K562 (cell line): ENCODE measurements at regions not wholly inside any gene's neighbourhood (a gene's known extent, or its start where the extent isn't known, plus 50 kb on each side); places are given as distances from the start of the nearest gene placed in this dataset.

ENCODE experiments used
- ATAC-seq: fragments of 200-7000 bp; cut with Tn5 transposase; 3 replicates; pipeline ENCODE4 v1.9.1; 2020; ENCODE audit warnings: moderate library complexity
- BruUV-seq: library from RNA; stranded (reverse); fragments of 400-500 nt; replicated peaks from 2 replicates; lab custom pipeline; 2021; lab: Mats Ljungman, UMichigan
- CTCF ChIA-PET: fragments of 300-600 bp; formaldehyde crosslinking; extraction: SDS; loops from one replicate; lab custom pipeline; 2021; ENCODE audit warnings: low intra/inter-chr PET ratio; lab: Yijun Ruan, JAX
- POLR2A ChIA-PET: fragments of 300-600, 350-650 bp; sonication (Branson Sonifier 250); formaldehyde crosslinking; extraction: SDS; loops from one replicate; lab custom pipeline; 2021; ENCODE audit warnings: antibody characterized with exemption, inconsistent platforms; lab: Yijun Ruan, JAX
- DNase-seq, 4 experiments: peaks; one replicate each; pipeline versions ENCODE4 v3.0.0 to v3.0.0-alpha.2; 2011 to 2018; ENCODE audit warnings: low spot score in 3 of 4, mixed read lengths in 3 of 4; ENCODE audit errors: extremely low read depth in 1 of 4
- FAIRE-seq: peaks from 2 replicates; lab custom pipeline; 2011; peaks lifted over from hg19 to GRCh38; lab: Jason Lieb, UNC
- H2AFZ ChIP-seq: 2 replicates; pipeline ENCODE4 v1.6.0; 2011; ENCODE audit warnings: low read depth, low read length, control low read depth, inconsistent platforms
- H3K27ac ChIP-seq: fragments of 200-600 bp; 3 replicates; pipeline ENCODE4 v1.8.0; 2011; ENCODE audit warnings: low read depth, mild to moderate bottlenecking, control low read depth, inconsistent platforms, low read length, moderate library complexity, mixed read lengths; ENCODE audit errors: extremely low read depth
- H3K27me3 ChIP-seq, 2 experiments: fragments of 300-600 bp in 1 of 2; 2 replicates in 1 of 2; 3 replicates in 1 of 2; pipeline versions ENCODE4 v1.6.0 to v1.8.0; 2011; ENCODE audit warnings: inconsistent platforms in 2 of 2, low read length in 2 of 2, mild to moderate bottlenecking in 1 of 2, mixed read lengths in 1 of 2, moderate library complexity in 1 of 2; ENCODE audit not compliant: control insufficient read depth in 2 of 2, insufficient read depth in 2 of 2
- H3K36me3 ChIP-seq: fragments of 300-600 bp; 3 replicates; pipeline ENCODE4 v1.8.0; 2011; ENCODE audit warnings: mild to moderate bottlenecking, low read length, inconsistent platforms; ENCODE audit not compliant: control insufficient read depth, insufficient read depth
- H3K4me1 ChIP-seq, 2 experiments: fragments of 200-600 bp in 1 of 2; replicated peaks in 1 of 2; 2 replicates in 1 of 2; 3 replicates in 1 of 2; pipeline versions ENCODE4 v1.5.1 to v1.8.0; 2011; ENCODE audit warnings: inconsistent platforms in 2 of 2, low read length in 2 of 2, mild to moderate bottlenecking in 1 of 2, mixed read lengths in 1 of 2, moderate library complexity in 1 of 2; ENCODE audit not compliant: control insufficient read depth in 2 of 2, insufficient read depth in 2 of 2
- H3K4me2 ChIP-seq: 2 replicates; pipeline ENCODE4 v1.6.1; 2011; ENCODE audit warnings: low read length, control low read depth, inconsistent platforms, mixed read lengths; ENCODE audit not compliant: insufficient read depth
- H3K4me3 ChIP-seq: fragments of 200-600 bp; sonication (generic), shearing (Covaris generic); 2 replicates; pipeline ENCODE4 v1.5.1; 2016; ENCODE audit warnings: control low read depth, inconsistent platforms
- H3K79me2 ChIP-seq: fragments of 200-600 bp; 3 replicates; pipeline ENCODE4 v1.8.0; 2011; ENCODE audit warnings: low read length, inconsistent platforms; ENCODE audit not compliant: control insufficient read depth, insufficient read depth
- H3K9ac ChIP-seq, 2 experiments: 2 replicates each; pipeline versions ENCODE4 v1.6.0 to v1.6.1; 2011; ENCODE audit warnings: low read depth in 2 of 2, low read length in 2 of 2, control low read depth in 1 of 2, inconsistent platforms in 1 of 2, mild to moderate bottlenecking in 1 of 2, mixed read lengths in 1 of 2; ENCODE audit not compliant: insufficient read depth in 1 of 2
- H3K9me1 ChIP-seq: one replicate; pipeline ENCODE4 v1.6.0; 2011; ENCODE audit warnings: inconsistent platforms, mild to moderate bottlenecking, low read length, moderate library complexity; ENCODE audit not compliant: control insufficient read depth, insufficient read depth
- H3K9me3 ChIP-seq: replicated peaks from 2 replicates; pipeline ENCODE4 v1.5.1; 2011; ENCODE audit warnings: low read depth, low read length, inconsistent platforms; ENCODE audit not compliant: control insufficient read depth, insufficient read depth
- H4K20me1 ChIP-seq: replicated peaks from 2 replicates; pipeline ENCODE4 v1.6.1; 2011; ENCODE audit warnings: low read length, inconsistent platforms, mixed read lengths; ENCODE audit not compliant: control insufficient read depth, insufficient read depth
- ARID4B ChIP-seq: sonication (generic); formaldehyde crosslinking; IDR thresholded peaks from 2 replicates; pipeline ENCODE4 v1.8.0; 2022; ENCODE audit warnings: mild to moderate bottlenecking, missing genetic modification reagents
- MGA ChIP-seq: fragments of 450-650 bp; IDR thresholded peaks from 2 replicates; pipeline ENCODE4 v1.6.1; 2016; ENCODE audit warnings: mild to moderate bottlenecking, moderate library complexity
- MLX ChIP-seq, 2 experiments: fragments of 450-650 bp in 1 of 2; sonication (generic) in 1 of 2; formaldehyde crosslinking; conservative IDR thresholded peaks; 2 replicates each; pipeline versions ENCODE4 v1.4.0 to v1.8.1; 2020 to 2022; ENCODE audit warnings: mild to moderate bottlenecking in 1 of 2, missing genetic modification reagents in 1 of 2
- RFX1 ChIP-seq: fragments of 450-650 bp; IDR thresholded peaks from 2 replicates; pipeline ENCODE4 v1.6.1; 2016; ENCODE audit warnings: mild to moderate bottlenecking, moderate library complexity
- TAF1 ChIP-seq: IDR thresholded peaks from 2 replicates; pipeline ENCODE4 v1.6.1; 2011; ENCODE audit warnings: mild to moderate bottlenecking, low read length, moderate library complexity; ENCODE audit not compliant: insufficient read depth, control insufficient read depth, severe bottlenecking; ENCODE audit errors: extremely low read depth
- ZNF57 ChIP-seq: fragments of 450-650 bp; formaldehyde crosslinking; IDR thresholded peaks from 2 replicates; pipeline ENCODE4 v1.4.0; 2020; ENCODE audit warnings: mild to moderate bottlenecking, moderate library complexity
- WGBS: fragments of 100-300 bp; shearing (Covaris generic); methylation state at CpG from one replicate; pipeline ENCODE4 v1.1.6; 2016; ENCODE audit warnings: low coverage, mixed read lengths; ENCODE audit not compliant: insufficient coverage; ENCODE audit errors: missing lambda C conversion rate; 5-methylcytosine and 5-hydroxymethylcytosine counted together
- in situ Hi-C: fragments of 300-500 bp; cut with MboI; formaldehyde crosslinking; loops from 4 replicates; pipeline ENCODE4 v1.15.0; 2018; ENCODE audit warnings: inconsistent platforms, mixed read lengths
- intact Hi-C: fragments of 100-400 bp; cut with micrococcal nuclease; formaldehyde crosslinking; loops from 2 replicates; pipeline ENCODE4 v1.14.2; 2022

- Histone ChIP-seq H2AFZ (no peak overlapping the region), H4K20me1 (no peaks in the 10 kb centered on the region), H3K4me1 (no peaks in the 10 kb centered on the region), H3K9me3 (no peaks in the 10 kb centered on the region), H3K79me2 (no peaks in the 10 kb centered on the region), H3K9ac (no peak overlapping the region), H3K4me2 (no peak overlapping the region), H3K4me3 (no peak overlapping the region), H3K36me3 (no peaks in the 10 kb centered on the region), H3K27ac (no peak overlapping the region), H3K27me3 (no peaks in the 10 kb centered on the region; a peak in 3 of 5 replicates), H3K9me1 (no peaks in the 10 kb centered on the region)
- intact Hi-C loops, result no loop called here
- CTCF ChIA-PET, result no interaction called here
- 0% methylated on average over 6 of the region's 6 CpGs for WGBS
- ATAC-seq, result no peak
- no peak for DNase-seq
- BruUV-seq, result no TSS peak
- in situ Hi-C loops, result no loop called here
- FAIRE-seq, result no peak
- POLR2A ChIA-PET, result no interaction called here
- TF ChIP-seq MGA (no peak), TAF1 (no peak), RFX1 (no peak), ZNF57 (CRISPR knock-in tag) (no peak), MLX (CRISPR knock-in tag; conservative IDR thresholded peaks at IDR 0.05) (no peak), ARID4B (no peak)
These were observed 228.8 kb downstream of the C12orf75 start for GRCh38 chr12:105559310-105559709.
